Spinal cord (tissue), 9 donors: ENCODE measurements at regions not wholly inside any gene's neighbourhood (a gene's known extent, or its start where the extent isn't known, plus 50 kb on each side); places are given as distances from the start of the nearest gene placed in this dataset.
A peak's percentile ranks its signal among the peaks of the same experiment; 100 is the strongest.

Experiments used
- DNase-seq, 6 donors: peaks; one replicate each; pipeline versions ENCODE4 v3.0.0 to v3.0.0-alpha.2; 2013 to 2015; ENCODE audit warnings: low spot score in 6 of 6, low read depth in 4 of 6
- H3K27ac ChIP-seq: one replicate; pipeline ENCODE4 v1.5.1; 2013; ENCODE audit warnings: low read depth, low read length, control low read depth
- H3K27me3 ChIP-seq: one replicate; pipeline ENCODE4 v1.6.1; 2013; ENCODE audit warnings: low read length; ENCODE audit not compliant: control insufficient read depth, insufficient read depth
- H3K36me3 ChIP-seq: one replicate; pipeline ENCODE4 v1.6.1; 2013; ENCODE audit warnings: low read length; ENCODE audit not compliant: control insufficient read depth, insufficient read depth
- H3K4me1 ChIP-seq: one replicate; pipeline ENCODE4 v1.6.1; 2013; ENCODE audit warnings: low read length; ENCODE audit not compliant: control insufficient read depth, insufficient read depth
- H3K4me3 ChIP-seq: one replicate; pipeline ENCODE4 v1.5.1; 2013; ENCODE audit warnings: low read depth, low read length, control low read depth
- H3K9me3 ChIP-seq: one replicate; pipeline ENCODE4 v1.6.1; 2013; ENCODE audit warnings: low read length; ENCODE audit not compliant: control insufficient read depth, insufficient read depth
- WGBS: methylation state at CpG from one replicate; pipeline ENCODE4 v1.1.5; 2013; ENCODE audit warnings: missing lambda C conversion rate; ENCODE audit not compliant: insufficient coverage; 5-methylcytosine and 5-hydroxymethylcytosine counted together
- donor health status: healthy.

DNA sequence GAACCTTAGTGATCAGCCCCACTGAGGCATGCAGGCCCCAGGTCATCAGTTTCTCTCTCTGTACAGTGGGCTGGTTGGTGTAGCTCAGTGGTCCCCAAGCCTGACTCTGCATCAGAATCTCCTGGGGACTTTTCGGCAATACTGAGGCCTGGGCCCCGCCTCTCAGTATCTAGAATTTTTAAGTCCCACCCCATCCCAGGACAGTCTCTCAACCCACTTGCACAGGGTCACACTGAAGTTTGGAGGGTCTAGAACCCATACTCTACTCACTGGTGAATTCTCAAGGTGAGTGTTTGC lies 216.4 kb downstream of the MATN1 start:
- H3K27ac ChIP-seq, result no peak overlapping the region
- 100% methylated on average over 2 of the region's 2 CpGs for WGBS
- no peak for DNase-seq
- H3K27me3 ChIP-seq, result no peaks in the 10 kb centered on the region
- peaks cover 15% of the 10 kb centered on the region for H3K4me1 ChIP-seq
- no peaks in the 10 kb centered on the region for H3K36me3 ChIP-seq
- H3K4me3 ChIP-seq, result no peak overlapping the region
- H3K9me3 ChIP-seq, result no peaks in the 10 kb centered on the region

DNA sequence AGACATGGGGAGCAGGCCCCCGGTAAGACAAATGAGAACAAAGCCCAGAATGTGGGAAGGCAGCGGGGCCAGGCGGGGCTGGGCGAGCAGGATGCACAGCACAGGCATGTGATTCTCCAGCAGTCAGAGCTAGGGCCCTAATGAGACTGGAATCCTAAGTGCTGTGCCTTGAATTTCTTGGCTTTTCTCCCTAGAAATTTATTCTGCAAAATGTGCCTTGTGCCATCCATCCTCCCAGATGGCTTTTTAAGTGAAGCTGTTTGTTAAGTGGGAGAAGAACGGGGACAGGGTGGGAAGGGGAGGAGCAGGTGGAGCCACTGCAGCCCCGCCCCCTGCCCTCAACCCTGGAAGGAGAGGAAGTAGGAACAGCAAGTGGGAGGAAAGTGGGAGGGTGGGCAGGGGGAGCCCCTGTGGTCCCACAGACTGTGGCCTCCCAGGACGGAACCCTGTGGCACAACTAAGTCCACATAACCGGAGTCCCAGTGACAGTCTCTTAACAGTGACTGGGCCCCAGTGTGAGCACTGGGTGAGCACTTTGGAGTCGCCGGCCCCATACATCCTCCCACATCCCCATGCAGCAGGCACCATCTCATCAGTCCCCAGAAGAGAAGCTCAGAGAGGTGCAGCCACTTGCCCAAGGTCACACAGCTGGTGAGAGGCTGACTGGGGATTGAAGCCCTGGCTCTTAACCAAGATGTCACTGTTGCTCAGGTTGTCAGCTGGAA lies 216.9 kb downstream of the MATN1 start:
- no peaks in the 10 kb centered on the region for H3K9me3 ChIP-seq
- H3K27me3 ChIP-seq, result no peaks in the 10 kb centered on the region
- H3K4me3 ChIP-seq, result no peak overlapping the region
- H3K36me3 ChIP-seq, result no peaks in the 10 kb centered on the region
- DNase-seq, result peak in 2 of 6 donors; percentile 71 to 84
- H3K27ac ChIP-seq, result no peak overlapping the region
- peaks cover 15% of the 10 kb centered on the region for H3K4me1 ChIP-seq
- 44% methylated on average over 8 of the region's 10 CpGs for WGBS

DNA sequence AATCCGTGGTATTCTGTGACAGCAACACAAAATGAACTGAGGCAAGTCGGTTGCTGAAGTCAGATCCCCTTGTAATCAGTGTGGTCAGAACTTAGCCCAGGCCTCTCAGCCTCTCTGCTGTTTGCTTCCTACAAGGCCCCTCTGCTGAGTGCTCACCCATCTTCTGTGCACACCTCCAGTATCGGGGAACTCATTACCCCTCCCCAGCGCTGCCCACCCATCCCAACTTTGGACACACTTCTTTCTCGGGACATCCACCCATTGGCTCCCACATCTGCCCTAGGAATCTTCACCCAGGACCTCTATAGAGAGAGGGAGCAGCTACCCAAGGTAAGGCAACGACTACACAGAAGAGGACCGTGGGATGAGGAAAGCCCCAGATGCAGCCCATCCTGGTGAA lies 217.5 kb downstream of the MATN1 start:
- 82% methylated on average over 5 of the region's 7 CpGs for WGBS
- no peak for DNase-seq
- no peaks in the 10 kb centered on the region for H3K9me3 ChIP-seq
- no peaks in the 10 kb centered on the region for H3K36me3 ChIP-seq
- no peak overlapping the region for H3K27ac ChIP-seq
- peaks cover 15% of the 10 kb centered on the region for H3K4me1 ChIP-seq
- H3K4me3 ChIP-seq, result no peak overlapping the region
- no peaks in the 10 kb centered on the region for H3K27me3 ChIP-seq

DNA sequence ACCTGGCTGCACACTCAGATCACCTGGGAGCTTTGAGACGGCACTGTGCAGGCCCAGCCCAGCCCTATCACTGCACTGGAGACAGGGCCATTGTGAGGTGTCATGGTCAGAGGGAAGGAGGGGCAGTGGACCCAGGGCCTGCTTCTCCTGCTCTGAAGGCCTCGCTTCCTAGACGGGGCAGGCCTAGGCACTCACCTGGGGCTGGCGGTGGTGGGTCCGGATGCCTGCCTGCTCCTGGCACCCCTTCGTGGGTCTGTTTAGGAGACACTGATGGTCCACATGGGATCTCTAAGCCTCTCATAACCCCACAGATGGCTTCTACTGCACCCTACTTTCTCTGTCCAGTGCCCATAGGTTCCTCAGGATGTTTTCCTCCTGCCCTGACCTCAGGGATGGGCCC lies 230.9 kb downstream of the MATN1 start:
- no peak overlapping the region for H3K27ac ChIP-seq
- H3K36me3 ChIP-seq, result no peaks in the 10 kb centered on the region
- H3K9me3 ChIP-seq, result no peaks in the 10 kb centered on the region
- no peak overlapping the region for H3K4me3 ChIP-seq
- no peaks in the 10 kb centered on the region for H3K4me1 ChIP-seq
- 89% methylated on average over 6 of the region's 6 CpGs for WGBS
- DNase-seq, result no peak
- no peaks in the 10 kb centered on the region for H3K27me3 ChIP-seq

GRCh38 chr1:30491831-30492230 lies 231.6 kb downstream of the MATN1 start:
- no peak overlapping the region for H3K27ac ChIP-seq
- 75% methylated on average over 4 of the region's 4 CpGs for WGBS
- no peak for DNase-seq
- no peaks in the 10 kb centered on the region for H3K9me3 ChIP-seq
- no peak overlapping the region for H3K4me3 ChIP-seq
- no peaks in the 10 kb centered on the region for H3K36me3 ChIP-seq
- H3K4me1 ChIP-seq, result no peaks in the 10 kb centered on the region
- no peaks in the 10 kb centered on the region for H3K27me3 ChIP-seq

GRCh38 chr1:30490554-30491053 lies 232.8 kb downstream of the MATN1 start:
- H3K4me3 ChIP-seq, result no peak overlapping the region
- WGBS, result 69% methylated on average over 2 of the region's 3 CpGs
- no peaks in the 10 kb centered on the region for H3K4me1 ChIP-seq

DNA sequence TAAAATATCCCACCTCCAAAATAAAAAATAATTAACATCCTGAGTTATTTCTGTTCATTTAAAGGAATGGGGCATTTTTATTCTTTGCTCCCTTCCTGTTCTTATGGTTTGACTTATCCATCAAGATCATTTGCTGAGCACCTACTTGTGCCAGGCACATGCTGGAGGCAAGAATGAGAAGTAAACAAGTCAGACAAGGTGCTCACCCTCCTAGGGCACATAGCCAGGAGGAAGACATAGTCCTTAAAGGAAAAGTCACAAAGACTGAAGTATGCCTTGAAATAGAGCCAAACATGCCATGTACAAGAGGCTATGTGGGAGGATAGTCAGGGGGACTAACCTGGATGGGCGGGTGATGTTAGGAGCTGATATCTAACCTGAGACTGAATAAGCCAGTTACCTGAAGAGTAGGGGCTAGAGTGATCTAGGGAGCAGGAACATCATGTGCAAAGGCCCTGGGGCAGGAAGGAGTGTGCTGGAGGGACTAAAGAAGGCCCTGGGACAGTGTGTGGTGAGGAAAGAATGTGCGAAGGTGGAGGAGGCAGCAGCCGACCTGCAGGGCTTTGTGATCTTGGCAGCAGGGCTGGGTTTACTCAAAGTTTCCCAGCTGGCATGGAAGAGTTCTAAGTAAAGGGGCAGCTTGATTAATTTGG lies 233.5 kb downstream of the MATN1 start:
- Histone ChIP-seq H3K4me1 (no peaks in the 10 kb centered on the region), H3K4me3 (no peak overlapping the region), H3K27me3 (no peaks in the 10 kb centered on the region), H3K27ac (no peak overlapping the region), H3K36me3 (no peaks in the 10 kb centered on the region), H3K9me3 (no peaks in the 10 kb centered on the region)
- 92% methylated on average over 3 of the region's 3 CpGs for WGBS
- no peak for DNase-seq

More at GRCh38 chr1:30490554-30491053, 232.8 kb downstream of the MATN1 start:
- DNase-seq, result no peak
- Histone ChIP-seq H3K36me3 (no peaks in the 10 kb centered on the region), H3K27ac (no peak overlapping the region), H3K9me3 (no peaks in the 10 kb centered on the region), H3K27me3 (no peaks in the 10 kb centered on the region)

- H3K4me3 ChIP-seq, result no peak overlapping the region
- H3K36me3 ChIP-seq, result no peaks in the 10 kb centered on the region
- no peaks in the 10 kb centered on the region for H3K9me3 ChIP-seq
- no peaks in the 10 kb centered on the region for H3K27me3 ChIP-seq
- no peaks in the 10 kb centered on the region for H3K4me1 ChIP-seq
- no peak for DNase-seq
- no peak overlapping the region for H3K27ac ChIP-seq
Measured at GRCh38 chr1:30488324-30488913, 235.0 kb downstream of the MATN1 start.

- 74% methylated on average over 3 of the region's 4 CpGs for WGBS
- Histone ChIP-seq H3K27me3 (no peaks in the 10 kb centered on the region), H3K4me1 (no peaks in the 10 kb centered on the region), H3K4me3 (no peak overlapping the region), H3K36me3 (no peaks in the 10 kb centered on the region), H3K9me3 (peaks cover under 1% of the 10 kb centered on the region), H3K27ac (no peak overlapping the region)
- no peak for DNase-seq
Measured at GRCh38 chr1:30487042-30487441, 236.3 kb downstream of the MATN1 start.

DNA sequence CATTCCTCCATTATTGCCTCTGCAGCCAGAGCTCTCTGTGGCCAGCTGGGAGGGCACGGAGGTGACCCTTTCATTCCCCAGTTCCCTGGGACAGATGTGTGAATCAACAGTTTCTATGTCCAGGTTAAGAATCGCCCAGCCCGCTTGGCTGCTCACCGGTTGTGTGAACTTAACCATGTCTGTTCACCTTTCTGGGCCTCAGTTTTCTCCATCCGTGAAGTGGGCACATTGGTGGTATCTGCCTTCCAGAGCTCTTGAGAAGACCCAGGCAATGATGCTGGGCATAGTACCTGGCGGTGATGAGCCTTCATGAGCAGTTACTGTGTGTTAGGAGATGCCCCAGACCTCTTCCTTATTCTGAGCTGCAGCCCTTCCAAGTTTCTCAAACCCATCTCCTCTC lies 238.3 kb downstream of the MATN1 start:
- DNase-seq, result no peak
- Histone ChIP-seq H3K4me1 (no peaks in the 10 kb centered on the region), H3K36me3 (no peaks in the 10 kb centered on the region), H3K27ac (no peak overlapping the region), H3K27me3 (no peaks in the 10 kb centered on the region), H3K4me3 (no peak overlapping the region), H3K9me3 (peaks cover 8% of the 10 kb centered on the region)
- WGBS, result 94% methylated on average over 6 of the region's 6 CpGs
